CD8-positive, alpha-beta memory T cell (primary cell): ENCODE measurements at regions not wholly inside any gene's neighbourhood (a gene's known extent, or its start where the extent isn't known, plus 50 kb on each side); places are given as distances from the start of the nearest gene placed in this dataset.
A peak's percentile ranks its signal among the peaks of the same experiment; 100 is the strongest.

Source experiments
- CTCF ChIA-PET: fragments of 350-600 bp; sonication (Branson Sonifier 250); formaldehyde crosslinking; loops from one replicate; lab custom pipeline; 2021; ENCODE audit warnings: antibody characterized with exemption; lab: Charles Lee
- POLR2A ChIA-PET: fragments of 350-600 bp; sonication (Branson Sonifier 250); formaldehyde crosslinking; loops from one replicate; lab custom pipeline; 2021; ENCODE audit warnings: antibody characterized with exemption; lab: Charles Lee
- DNase-seq, 5 donors: peaks; one replicate each; pipeline versions ENCODE4 v3.0.0 to v3.0.0-alpha.2; 2020 to 2022; ENCODE audit warnings: mixed read lengths in 1 of 5
- H3K27ac ChIP-seq: one replicate; pipeline ENCODE4 v1.7.0; 2013; ENCODE audit warnings: low read depth, mild to moderate bottlenecking, low read length, moderate library complexity
- H3K27me3 ChIP-seq: 2 replicates; pipeline ENCODE4 v1.7.0; 2013; ENCODE audit warnings: low read length, mild to moderate bottlenecking; ENCODE audit not compliant: insufficient read depth, poor library complexity, severe bottlenecking
- H3K36me3 ChIP-seq: 2 replicates; pipeline ENCODE4 v1.7.0; 2013; ENCODE audit warnings: mild to moderate bottlenecking, low read length, moderate library complexity; ENCODE audit not compliant: insufficient read depth
- H3K4me1 ChIP-seq: 2 replicates; pipeline ENCODE4 v1.7.0; 2013; ENCODE audit warnings: mild to moderate bottlenecking, low read length, moderate library complexity; ENCODE audit not compliant: insufficient read depth
- H3K4me3 ChIP-seq: 2 replicates; pipeline ENCODE4 v1.7.0; 2013; ENCODE audit warnings: mild to moderate bottlenecking, low read length
- H3K9me3 ChIP-seq: 2 replicates; pipeline ENCODE4 v1.7.0; 2013; ENCODE audit warnings: mild to moderate bottlenecking, low read length
- H3K27ac Mint-ChIP-seq, 8 donors: one replicate each; pipeline ENCODE4 v1.8.0; 2020 to 2021; ENCODE audit warnings: mixed read lengths in 8 of 8, mild to moderate bottlenecking in 6 of 8, inconsistent platforms in 3 of 8, moderate library complexity in 3 of 8
- H3K27me3 Mint-ChIP-seq, 2 donors: one replicate each; pipeline ENCODE4 v1.8.0; 2020 to 2021; ENCODE audit warnings: mixed read lengths in 2 of 2, mild to moderate bottlenecking in 1 of 2, moderate library complexity in 1 of 2
- H3K36me3 Mint-ChIP-seq, 3 donors: one replicate each; pipeline ENCODE4 v1.8.0; 2020 to 2021; ENCODE audit warnings: mixed read lengths in 3 of 3, inconsistent platforms in 1 of 3, mild to moderate bottlenecking in 1 of 3
- H3K4me1 Mint-ChIP-seq, 3 donors: one replicate each; pipeline ENCODE4 v1.8.0; 2020 to 2021; ENCODE audit warnings: mixed read lengths in 3 of 3, inconsistent platforms in 1 of 3, mild to moderate bottlenecking in 1 of 3
- H3K4me3 Mint-ChIP-seq, 7 donors: one replicate each; pipeline ENCODE4 v1.8.0; 2020 to 2021; ENCODE audit warnings: mixed read lengths in 7 of 7, mild to moderate bottlenecking in 6 of 7, moderate library complexity in 4 of 7, inconsistent platforms in 2 of 7
- H3K9me3 Mint-ChIP-seq, 5 donors: one replicate each; pipeline ENCODE4 v1.8.0; 2020 to 2022; ENCODE audit warnings: mixed read lengths in 5 of 5, mild to moderate bottlenecking in 3 of 5, moderate library complexity in 2 of 5, inconsistent platforms in 1 of 5

- peaks cover 0 to 2% (median 0%) of the 10 kb centered on the region in 5 donors for H3K9me3 Mint-ChIP-seq
- no peak overlapping the region for H3K4me3 ChIP-seq
- no peaks in the 10 kb centered on the region for H3K4me1 ChIP-seq
- no peak overlapping the region for H3K27ac Mint-ChIP-seq
- ChIA-PET POLR2A (interaction anchor here (0.6 kb wide), 1 partner anchor 1876 kb away, joined by 3 read pairs; no protein-coding TSS in a partner anchor), CTCF (no interaction called here)
- H3K4me1 Mint-ChIP-seq, result peaks cover 2 to 3% (median 3%) of the 10 kb centered on the region in 3 donors
- H3K36me3 Mint-ChIP-seq, result peaks cover 0 to 1% (median 0%) of the 10 kb centered on the region in 3 donors
- no peaks in the 10 kb centered on the region for H3K27me3 ChIP-seq
- no peak overlapping the region for H3K27ac ChIP-seq
- no peak overlapping the region for H3K4me3 Mint-ChIP-seq
- H3K9me3 ChIP-seq, result no peaks in the 10 kb centered on the region
- no peaks in the 10 kb centered on the region for H3K36me3 ChIP-seq
- H3K27me3 Mint-ChIP-seq, result peaks cover 4 to 27% of the 10 kb centered on the region in 2 donors
- no peak for DNase-seq
These were observed 424.9 kb downstream of the SOX9 start for GRCh38 chr17:72545766-72546165.

GRCh38 chr17:72553051-72553755, 432.4 kb downstream of the SOX9 start:
- DNase-seq, result no peak
- H3K27ac Mint-ChIP-seq, result no peak overlapping the region
- H3K4me1 ChIP-seq, result no peaks in the 10 kb centered on the region
- H3K4me1 Mint-ChIP-seq, result no peaks in the 10 kb centered on the region
- H3K36me3 ChIP-seq, result no peaks in the 10 kb centered on the region
- no peak overlapping the region for H3K4me3 ChIP-seq
- peaks cover 0 to 2% (median 0%) of the 10 kb centered on the region in 5 donors for H3K9me3 Mint-ChIP-seq
- CTCF ChIA-PET, result no interaction called here
- no peak overlapping the region for H3K27ac ChIP-seq
- no peaks in the 10 kb centered on the region for H3K27me3 ChIP-seq
- POLR2A ChIA-PET, result no interaction called here
- peaks cover 0 to 3% of the 10 kb centered on the region in 2 donors for H3K27me3 Mint-ChIP-seq
- peaks cover 0 to 1% (median 0%) of the 10 kb centered on the region in 3 donors for H3K36me3 Mint-ChIP-seq
- H3K9me3 ChIP-seq, result no peaks in the 10 kb centered on the region
- no peak overlapping the region for H3K4me3 Mint-ChIP-seq

- POLR2A ChIA-PET, result no interaction called here
- Histone ChIP-seq H3K27ac (no peak overlapping the region), H3K9me3 (no peaks in the 10 kb centered on the region), H3K4me1 (no peaks in the 10 kb centered on the region), H3K27me3 (no peaks in the 10 kb centered on the region), H3K36me3 (no peaks in the 10 kb centered on the region), H3K4me3 (no peak overlapping the region)
- DNase-seq, result no peak
- Mint-ChIP-seq H3K4me3 (no peak overlapping the region), H3K4me1 (no peaks in the 10 kb centered on the region), H3K27ac (no peak overlapping the region), H3K9me3 (no peaks in the 10 kb centered on the region), H3K36me3 (no peaks in the 10 kb centered on the region), H3K27me3 (peaks cover 0 to 5% of the 10 kb centered on the region in 2 donors)
- CTCF ChIA-PET, result no interaction called here
These were observed 433.7 kb downstream of the SOX9 start for GRCh38 chr17:72554508-72554907.

- Histone ChIP-seq H3K4me3 (no peak overlapping the region), H3K9me3 (no peaks in the 10 kb centered on the region), H3K36me3 (no peaks in the 10 kb centered on the region), H3K4me1 (no peaks in the 10 kb centered on the region), H3K27ac (no peak overlapping the region), H3K27me3 (no peaks in the 10 kb centered on the region)
- no peak overlapping the region for H3K27ac Mint-ChIP-seq
- H3K27me3 Mint-ChIP-seq, result peaks cover 0 to 5% of the 10 kb centered on the region in 2 donors
- H3K36me3 Mint-ChIP-seq, result no peaks in the 10 kb centered on the region
- no peak overlapping the region for H3K4me3 Mint-ChIP-seq
- no peaks in the 10 kb centered on the region for H3K4me1 Mint-ChIP-seq
- no peaks in the 10 kb centered on the region for H3K9me3 Mint-ChIP-seq
- ChIA-PET POLR2A (no interaction called here), CTCF (no interaction called here)
- no peak for DNase-seq
These were observed 434.2 kb downstream of the SOX9 start for GRCh38 chr17:72555052-72555451.

GRCh38 chr17:72556944-72557826, 436.4 kb downstream of the SOX9 start:
- no peak overlapping the region for H3K4me3 Mint-ChIP-seq
- Histone ChIP-seq H3K9me3 (no peaks in the 10 kb centered on the region), H3K36me3 (no peaks in the 10 kb centered on the region), H3K27me3 (no peaks in the 10 kb centered on the region), H3K4me1 (no peaks in the 10 kb centered on the region), H3K27ac (no peak overlapping the region), H3K4me3 (no peak overlapping the region)
- ChIA-PET POLR2A (no interaction called here), CTCF (interaction anchor here (0.8 to 2.5 kb wide), 14 partner anchors 8 to 813 kb away, joined by 3 to 17 read pairs (median 4); no protein-coding TSS in a partner anchor)
- no peaks in the 10 kb centered on the region for H3K36me3 Mint-ChIP-seq
- no peaks in the 10 kb centered on the region for H3K4me1 Mint-ChIP-seq
- peaks cover 0 to 5% of the 10 kb centered on the region in 2 donors for H3K27me3 Mint-ChIP-seq
- DNase-seq, result peak in 3 of 5 donors; percentile 23 to 59 (median 33)
- no peak overlapping the region for H3K27ac Mint-ChIP-seq
- H3K9me3 Mint-ChIP-seq, result no peaks in the 10 kb centered on the region

GRCh38 chr17:72558971-72559476, 438.2 kb downstream of the SOX9 start:
- no peak for DNase-seq
- H3K27me3 ChIP-seq, result no peaks in the 10 kb centered on the region
- CTCF ChIA-PET, result interaction anchor here (1.0 to 2.9 kb wide), 8 partner anchors 18 to 811 kb away, joined by 3 to 30 read pairs (median 6); no protein-coding TSS in a partner anchor
- Mint-ChIP-seq H3K4me3 (no peak overlapping the region), H3K27me3 (peaks cover 0 to 5% of the 10 kb centered on the region in 2 donors), H3K27ac (no peak overlapping the region), H3K9me3 (no peaks in the 10 kb centered on the region), H3K4me1 (no peaks in the 10 kb centered on the region), H3K36me3 (no peaks in the 10 kb centered on the region)
- no peaks in the 10 kb centered on the region for H3K9me3 ChIP-seq
- H3K4me3 ChIP-seq, result no peak overlapping the region
- POLR2A ChIA-PET, result no interaction called here
- no peaks in the 10 kb centered on the region for H3K36me3 ChIP-seq
- H3K27ac ChIP-seq, result no peak overlapping the region
- H3K4me1 ChIP-seq, result no peaks in the 10 kb centered on the region

GRCh38 chr17:72560303-72561247, 439.8 kb downstream of the SOX9 start:
- ChIA-PET CTCF (interaction anchor here (0.8 to 2.9 kb wide), 12 partner anchors 9 to 809 kb away, joined by 3 to 30 read pairs (median 6); no protein-coding TSS in a partner anchor), POLR2A (no interaction called here)
- Mint-ChIP-seq H3K4me3 (no peak overlapping the region), H3K27ac (no peak overlapping the region), H3K27me3 (peaks cover 0 to 5% of the 10 kb centered on the region in 2 donors), H3K9me3 (no peaks in the 10 kb centered on the region), H3K4me1 (no peaks in the 10 kb centered on the region), H3K36me3 (peaks cover 0 to 1% (median 0%) of the 10 kb centered on the region in 3 donors)
- H3K27ac ChIP-seq, result no peak overlapping the region
- DNase-seq, result peak in 4 of 5 donors; percentile 13 to 52 (median 32)
- no peaks in the 10 kb centered on the region for H3K9me3 ChIP-seq
- H3K4me1 ChIP-seq, result no peaks in the 10 kb centered on the region
- H3K27me3 ChIP-seq, result no peaks in the 10 kb centered on the region
- H3K4me3 ChIP-seq, result no peak overlapping the region
- no peaks in the 10 kb centered on the region for H3K36me3 ChIP-seq
